Keratinocyte (primary cell): ENCODE measurements at regions not wholly inside any gene's neighbourhood (a gene's known extent, or its start where the extent isn't known, plus 50 kb on each side); places are given as distances from the start of the nearest gene placed in this dataset.
"Not testable (repeated sequence)": the region's sequence is repeated elsewhere in the genome, so short reads cannot be mapped to it uniquely, and the experiment has no call there.

Experiments
- DNase-seq: peaks from one replicate; pipeline ENCODE4 v3.0.0-alpha.2; 2011; ENCODE audit warnings: low read depth, missing footprints, low spot score
- FAIRE-seq: peaks from 2 replicates; lab custom pipeline; 2011; peaks lifted over from hg19 to GRCh38; lab: Jason Lieb, UNC
- H2AFZ ChIP-seq: 2 replicates; pipeline ENCODE4 v1.6.0; 2012; ENCODE audit warnings: low read length, control low read depth, inconsistent platforms; ENCODE audit not compliant: control insufficient read depth
- H3K27ac ChIP-seq: 2 replicates; pipeline ENCODE4 v1.5.1; 2011; ENCODE audit warnings: low read length; ENCODE audit not compliant: control insufficient read depth, insufficient read depth
- H3K27me3 ChIP-seq: 3 replicates; pipeline ENCODE4 v1.6.0; 2011; ENCODE audit warnings: low read length; ENCODE audit not compliant: control insufficient read depth, insufficient read depth; ENCODE audit errors: extremely low read depth
- H3K36me3 ChIP-seq, 2 experiments: 2 replicates in 1 of 2; 3 replicates in 1 of 2; pipeline ENCODE4 v1.5.1; 2011; ENCODE audit warnings: low read length in 2 of 2, mild to moderate bottlenecking in 1 of 2; ENCODE audit not compliant: control insufficient read depth in 2 of 2, insufficient read depth in 2 of 2; ENCODE audit errors: extremely low read depth in 1 of 2
- H3K4me1 ChIP-seq: 3 replicates; pipeline ENCODE4 v1.5.1; 2011; ENCODE audit warnings: low read length; ENCODE audit not compliant: control insufficient read depth, insufficient read depth; ENCODE audit errors: extremely low read depth
- H3K4me2 ChIP-seq: 3 replicates; pipeline ENCODE4 v1.6.0; 2011; ENCODE audit warnings: low read depth, low read length; ENCODE audit not compliant: control insufficient read depth, insufficient read depth; ENCODE audit errors: extremely low read depth
- H3K4me3 ChIP-seq, 3 experiments: fragments of 200-600 bp in 1 of 3; sonication (generic) in 1 of 3; 2 replicates in 2 of 3; 3 replicates in 1 of 3; pipeline ENCODE4 v1.5.1; 2011 to 2016; ENCODE audit warnings: low read length in 3 of 3, mild to moderate bottlenecking in 3 of 3, control low read depth in 2 of 3, inconsistent platforms in 1 of 3, low read depth in 1 of 3, mixed read lengths in 1 of 3, mixed run types in 1 of 3, moderate library complexity in 1 of 3; ENCODE audit not compliant: control insufficient read depth in 2 of 3, insufficient read depth in 2 of 3; ENCODE audit errors: extremely low read depth in 1 of 3
- H3K79me2 ChIP-seq: 2 replicates; pipeline ENCODE4 v1.6.0; 2012; ENCODE audit warnings: low read length; ENCODE audit not compliant: control insufficient read depth, insufficient read depth
- H3K9ac ChIP-seq: 3 replicates; pipeline ENCODE4 v1.6.0; 2011; ENCODE audit warnings: low read length; ENCODE audit not compliant: control insufficient read depth, insufficient read depth; ENCODE audit errors: extremely low read depth
- H3K9me1 ChIP-seq: 3 replicates; pipeline ENCODE4 v1.6.0; 2011; ENCODE audit warnings: low read length; ENCODE audit not compliant: control insufficient read depth, insufficient read depth; ENCODE audit errors: extremely low read depth
- H3K9me3 ChIP-seq: 2 replicates; pipeline ENCODE4 v1.5.1; 2012; ENCODE audit warnings: low read depth, low read length; ENCODE audit not compliant: control insufficient read depth
- H4K20me1 ChIP-seq: 3 replicates; pipeline ENCODE4 v1.6.0; 2011; ENCODE audit warnings: low read length; ENCODE audit not compliant: control insufficient read depth, insufficient read depth; ENCODE audit errors: extremely low read depth
- EZH2 ChIP-seq: IDR thresholded peaks from one replicate; pipeline ENCODE4 v1.6.1; 2012; ENCODE audit warnings: inconsistent platforms, mild to moderate bottlenecking, low read length, moderate library complexity
- dilution Hi-C: fragments of 300-500 bp; cut with MboI; formaldehyde crosslinking; loops from one replicate; pipeline ENCODE4 v1.7.0; 2020; ENCODE audit warnings: low sequenced_read_pairs; ENCODE audit not compliant: extremely low pct_ligation_motif_present
- TF ChIP-seq, protein P1 (sequence below), 3 experiments: IDR thresholded peaks in 1 of 3; conservative IDR thresholded peaks in 1 of 3; optimal IDR thresholded peaks in 1 of 3; 2 replicates in 2 of 3; 3 replicates in 1 of 3; pipeline versions ENCODE3 to v1.5.1; 2011; ENCODE audit warnings: low read length in 3 of 3, mild to moderate bottlenecking in 3 of 3, moderate library complexity in 2 of 3, control low read depth in 1 of 3, inconsistent platforms in 1 of 3; ENCODE audit not compliant: insufficient read depth in 2 of 3; ENCODE audit errors: extremely low read depth in 1 of 3

DNA sequence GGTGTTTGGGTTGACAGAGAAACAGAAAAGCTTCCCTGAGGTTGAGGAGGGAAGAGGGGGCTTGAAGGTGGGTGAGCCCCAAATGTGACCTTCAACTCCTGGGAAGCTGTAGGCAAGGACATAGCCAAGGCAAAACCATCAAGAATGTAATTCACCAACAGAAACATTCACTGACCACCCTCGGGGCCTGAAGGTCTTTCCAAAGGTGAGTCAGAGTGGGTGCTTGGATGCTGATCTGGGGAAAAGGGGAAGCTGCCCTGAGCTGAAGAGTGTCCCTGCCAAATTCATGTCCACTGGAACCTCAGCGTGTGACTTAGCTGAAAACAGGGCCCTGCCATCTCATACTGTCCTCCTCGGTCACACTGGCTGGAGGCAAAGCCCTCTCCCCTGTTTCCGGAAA, 234.2 kb upstream of the SULF2 start:
- TF ChIP-seq, protein P1, sequence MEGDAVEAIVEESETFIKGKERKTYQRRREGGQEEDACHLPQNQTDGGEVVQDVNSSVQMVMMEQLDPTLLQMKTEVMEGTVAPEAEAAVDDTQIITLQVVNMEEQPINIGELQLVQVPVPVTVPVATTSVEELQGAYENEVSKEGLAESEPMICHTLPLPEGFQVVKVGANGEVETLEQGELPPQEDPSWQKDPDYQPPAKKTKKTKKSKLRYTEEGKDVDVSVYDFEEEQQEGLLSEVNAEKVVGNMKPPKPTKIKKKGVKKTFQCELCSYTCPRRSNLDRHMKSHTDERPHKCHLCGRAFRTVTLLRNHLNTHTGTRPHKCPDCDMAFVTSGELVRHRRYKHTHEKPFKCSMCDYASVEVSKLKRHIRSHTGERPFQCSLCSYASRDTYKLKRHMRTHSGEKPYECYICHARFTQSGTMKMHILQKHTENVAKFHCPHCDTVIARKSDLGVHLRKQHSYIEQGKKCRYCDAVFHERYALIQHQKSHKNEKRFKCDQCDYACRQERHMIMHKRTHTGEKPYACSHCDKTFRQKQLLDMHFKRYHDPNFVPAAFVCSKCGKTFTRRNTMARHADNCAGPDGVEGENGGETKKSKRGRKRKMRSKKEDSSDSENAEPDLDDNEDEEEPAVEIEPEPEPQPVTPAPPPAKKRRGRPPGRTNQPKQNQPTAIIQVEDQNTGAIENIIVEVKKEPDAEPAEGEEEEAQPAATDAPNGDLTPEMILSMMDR (optimal IDR thresholded peaks at IDR 0.05 in 1 of 3, IDR thresholded peaks at IDR 0.05 in 1 of 3, conservative IDR thresholded peaks at IDR 0.05 in 1 of 3; ENCODE audit: extremely low read depth in 1 of 3, insufficient read depth in 2 of 3, low read length in 3 of 3) = no peak
- TF ChIP-seq EZH2 = no peak

DNA sequence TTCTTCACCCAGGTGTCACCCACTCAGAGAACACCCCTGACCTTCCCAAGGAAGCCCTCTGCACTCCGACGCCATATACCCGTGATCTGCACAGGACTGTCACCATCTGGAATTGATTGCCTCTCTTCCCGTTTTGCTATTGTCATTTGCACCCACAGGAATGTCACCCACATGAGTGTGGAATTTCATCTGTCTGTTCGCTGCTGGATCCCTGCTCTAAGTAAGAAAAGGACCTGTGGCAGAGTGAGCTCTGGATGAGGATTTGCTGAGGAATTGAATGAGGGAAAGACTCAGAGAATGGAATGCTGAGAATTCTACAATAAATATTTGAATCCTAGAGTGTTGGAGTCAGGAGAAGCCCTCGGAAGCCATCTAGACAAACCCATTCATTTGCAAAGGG, 233.6 kb upstream of the SULF2 start:
- not testable (repeated sequence) for DNase-seq, H3K9me1 ChIP-seq, H2AFZ ChIP-seq, H4K20me1 ChIP-seq, H3K27ac ChIP-seq, H3K9ac ChIP-seq, H3K79me2 ChIP-seq, H3K4me1 ChIP-seq, H3K27me3 ChIP-seq, H3K4me2 ChIP-seq, H3K9me3 ChIP-seq, H3K36me3 ChIP-seq, H3K4me3 ChIP-seq, FAIRE-seq
- dilution Hi-C loops = loop anchor here (10.0 kb wide), 1 partner anchor 276 kb away; no protein-coding TSS in a partner anchor

More for the DNA sequence above, 234.2 kb upstream of the SULF2 start:
- no peak overlapping the region for H2AFZ ChIP-seq
- no peaks in the 10 kb centered on the region for H3K9me3 ChIP-seq
- H3K79me2 ChIP-seq = no peaks in the 10 kb centered on the region
- no peak overlapping the region for H3K27ac ChIP-seq
- FAIRE-seq (no peak), DNase-seq (no peak)
- no peaks in the 10 kb centered on the region for H3K27me3 ChIP-seq
- H3K9me1 ChIP-seq = no peaks in the 10 kb centered on the region
- no peaks in the 10 kb centered on the region for H3K4me1 ChIP-seq
- no peak overlapping the region for H3K9ac ChIP-seq
- H3K36me3 ChIP-seq = no peaks in the 10 kb centered on the region
- H4K20me1 ChIP-seq = no peaks in the 10 kb centered on the region
- dilution Hi-C loops = loop anchor here (10.0 kb wide), 1 partner anchor 275 kb away; no protein-coding TSS in a partner anchor
- no peak overlapping the region for H3K4me2 ChIP-seq
- no peak overlapping the region for H3K4me3 ChIP-seq

GRCh38 chr20:48017992-48018391, 232.7 kb upstream of the SULF2 start:
- DNase-seq (no peak), FAIRE-seq (no peak)
- H3K4me1 ChIP-seq = no peaks in the 10 kb centered on the region
- H3K4me2 ChIP-seq = no peak overlapping the region
- peaks cover 3% of the 10 kb centered on the region for H3K27me3 ChIP-seq
- H3K9ac ChIP-seq = no peak overlapping the region
- H3K79me2 ChIP-seq = no peaks in the 10 kb centered on the region
- no peak overlapping the region for H3K4me3 ChIP-seq
- dilution Hi-C loops = loop anchor here (10.0 kb wide), 1 partner anchor 277 kb away; no protein-coding TSS in a partner anchor
- no peak overlapping the region for H2AFZ ChIP-seq
- no peaks in the 10 kb centered on the region for H3K9me1 ChIP-seq
- no peak overlapping the region for H3K27ac ChIP-seq
- H4K20me1 ChIP-seq = no peaks in the 10 kb centered on the region
- no peaks in the 10 kb centered on the region for H3K36me3 ChIP-seq
- no peaks in the 10 kb centered on the region for H3K9me3 ChIP-seq
- TF ChIP-seq, protein P1 (optimal IDR thresholded peaks at IDR 0.05 in 1 of 3, IDR thresholded peaks at IDR 0.05 in 1 of 3, conservative IDR thresholded peaks at IDR 0.05 in 1 of 3; ENCODE audit: extremely low read depth in 1 of 3, insufficient read depth in 2 of 3, low read length in 3 of 3) = no peak
- no peak for TF ChIP-seq EZH2
